Activated CD4-positive, alpha-beta T cell treated with anti-CD3 and anti-CD28 coated beads, Interleukin-2, Interleukin-4, amounts not matched to agents 100 ng/mL and 50 ng/mL, durations not matched to agents 16 hours and 8 hours (primary cell): ENCODE measurements at regions not wholly inside any gene's neighbourhood (a gene's known extent, or its start where the extent isn't known, plus 50 kb on each side); places are given as distances from the start of the nearest gene placed in this dataset.
"Not testable (repeated sequence)": the region's sequence is repeated elsewhere in the genome, so short reads cannot be mapped to it uniquely, and the experiment has no call there.

ENCODE experiments used
- DNase-seq: peaks from one replicate; pipeline ENCODE4 v3.0.0-alpha.2; 2020; ENCODE audit warnings: low spot score

DNA sequence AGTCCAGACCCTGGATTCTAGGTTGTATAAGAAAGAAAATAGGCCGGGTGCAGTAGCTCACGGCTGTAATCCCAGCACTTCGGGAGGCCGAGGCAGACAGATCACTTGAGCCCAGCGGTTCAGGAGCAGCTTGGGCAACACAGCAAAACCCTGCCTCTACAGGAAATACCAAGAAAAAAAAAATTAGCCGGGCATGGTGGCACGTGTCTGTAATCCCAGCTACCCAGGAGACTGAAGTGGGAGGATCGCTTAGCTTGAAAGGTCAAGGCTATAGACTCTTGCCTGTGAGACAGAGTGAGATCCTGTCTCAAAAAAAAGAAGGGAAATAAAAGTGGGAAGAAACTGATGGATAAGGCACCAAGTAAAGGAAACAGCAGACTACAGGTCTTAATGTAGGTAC is 287.9 kb upstream of the KLF14 start:
- DNase-seq = no peak

DNA sequence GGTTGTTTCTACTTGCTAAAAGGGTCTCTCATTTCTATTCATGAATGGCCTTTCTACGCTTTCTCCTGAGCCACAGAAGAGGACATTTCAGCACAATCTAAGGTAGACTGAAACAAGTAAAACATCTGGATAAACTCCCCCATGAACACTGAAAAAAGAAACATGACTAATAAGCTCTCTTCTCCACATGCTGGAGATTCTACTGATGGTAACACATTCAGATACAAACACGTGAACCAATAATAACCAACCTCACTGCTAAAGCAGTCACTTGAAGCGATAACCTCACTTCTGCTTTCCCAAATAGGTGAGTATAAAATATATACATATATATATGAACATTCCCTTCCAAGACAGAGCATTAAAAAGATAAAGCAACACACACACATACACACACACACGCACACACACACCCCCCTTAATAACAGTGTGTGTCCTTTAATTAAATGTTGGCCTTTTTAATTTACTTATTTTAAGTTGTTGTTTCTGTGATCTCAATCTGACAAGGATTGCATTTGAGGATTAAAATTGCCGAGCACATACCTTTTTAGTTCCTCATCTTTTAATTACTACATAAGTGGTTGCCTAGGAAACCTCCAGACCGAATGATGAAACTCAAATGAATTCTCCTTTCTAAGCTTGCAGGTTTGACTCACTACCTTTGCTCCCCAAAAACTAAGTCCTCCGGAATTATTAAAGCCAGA is 292.4 kb upstream of the KLF14 start:
- DNase-seq = peak; percentile 57

GRCh38 chr7:131027287-131027773 is 293.3 kb upstream of the KLF14 start:
- peak; percentile 69 for DNase-seq

- DNase-seq = no peak
Measured at GRCh38 chr7:131028295-131028694, 294.3 kb upstream of the KLF14 start.

DNA sequence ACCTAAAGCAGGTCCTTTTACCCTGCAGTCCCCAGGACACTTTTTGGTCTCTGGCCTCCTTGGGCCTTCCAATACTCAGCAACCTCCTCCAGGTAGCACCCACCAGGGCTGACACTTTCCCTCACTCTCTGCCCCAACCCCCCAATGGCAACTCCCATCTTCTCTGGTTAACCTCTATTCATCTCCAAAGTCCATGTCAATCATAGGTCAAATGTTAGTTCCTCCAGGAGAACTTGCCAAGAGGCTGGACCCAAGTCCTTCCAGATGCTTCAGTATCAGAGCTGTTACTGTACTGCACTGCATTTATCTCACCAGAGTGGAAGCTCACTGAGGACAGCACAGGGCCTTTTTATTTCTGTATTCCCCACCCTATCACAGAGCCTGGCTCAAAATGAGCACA is 295.0 kb upstream of the KLF14 start:
- no peak for DNase-seq

DNA sequence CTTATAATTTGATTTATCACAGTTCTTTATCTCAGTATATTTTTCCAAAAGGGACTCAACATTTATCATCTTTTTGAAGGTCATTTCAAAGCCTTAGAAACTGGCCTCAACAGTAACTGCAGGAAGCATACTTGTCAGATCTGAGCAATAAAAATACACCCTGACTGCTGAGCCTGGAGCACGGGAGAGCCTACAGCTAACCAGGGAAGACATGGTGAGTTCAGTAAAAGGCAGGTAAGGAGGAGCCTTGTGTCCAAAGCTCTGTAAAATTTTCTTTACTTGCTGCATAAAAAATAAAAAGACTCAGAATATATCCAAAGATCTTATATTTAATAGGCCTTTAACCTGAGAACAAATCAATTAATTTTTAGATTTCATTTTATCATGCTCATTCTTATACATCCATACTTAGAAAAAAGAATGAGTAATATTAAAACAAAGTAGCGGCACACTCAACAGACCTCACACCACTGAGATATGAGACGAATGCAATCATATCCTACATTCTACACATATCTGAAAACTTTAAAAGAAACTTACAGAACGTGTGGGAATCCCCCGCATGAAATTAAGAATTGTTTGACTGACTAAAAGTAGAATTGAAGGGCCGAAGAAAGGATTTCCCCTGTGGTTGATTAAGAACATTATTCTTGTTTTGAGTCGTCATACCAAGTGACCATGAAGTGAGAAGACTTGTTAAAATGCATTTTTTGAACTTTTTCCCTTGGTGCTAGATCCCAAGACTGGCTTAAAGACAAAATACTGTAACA is 296.4 kb upstream of the MKLN1 start:
- DNase-seq = peak; percentile 92

- no peak for DNase-seq
Measured at GRCh38 chr7:131032786-131033185, 294.9 kb upstream of the MKLN1 start.

DNA sequence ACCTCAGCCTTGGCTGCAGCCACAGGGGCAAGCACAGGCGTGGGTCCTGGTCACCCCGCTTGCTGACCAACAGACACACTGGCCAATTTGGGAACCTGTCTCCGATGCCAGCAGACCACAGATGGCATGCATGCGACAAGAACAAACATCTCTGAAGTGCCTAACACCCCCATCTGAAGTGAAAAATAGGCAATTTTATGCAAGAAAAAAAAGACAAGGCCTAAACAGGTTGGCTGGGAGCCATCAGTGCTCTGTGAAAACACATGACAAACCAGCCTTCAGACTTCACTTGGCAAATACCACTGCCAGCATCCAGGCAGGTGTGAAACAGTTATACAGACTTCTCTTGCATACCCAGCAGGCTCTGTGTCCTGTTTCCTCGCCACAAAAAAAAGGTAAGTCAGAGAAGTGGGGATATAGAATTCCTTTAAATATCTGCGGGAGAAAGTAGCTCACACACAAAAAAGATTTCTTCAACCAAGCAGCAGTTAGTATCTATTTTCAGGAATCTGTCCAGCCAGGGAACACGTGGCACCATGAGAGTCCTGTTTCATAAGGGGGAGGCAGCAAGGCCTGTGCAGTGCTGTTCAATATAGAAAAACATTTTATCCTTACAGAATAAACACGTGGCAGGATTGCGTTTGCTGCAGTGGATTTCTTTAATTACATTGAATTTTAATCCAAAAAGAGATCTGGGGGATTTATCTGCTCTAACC is 293.4 kb upstream of the MKLN1 start:
- DNase-seq = no peak

DNA sequence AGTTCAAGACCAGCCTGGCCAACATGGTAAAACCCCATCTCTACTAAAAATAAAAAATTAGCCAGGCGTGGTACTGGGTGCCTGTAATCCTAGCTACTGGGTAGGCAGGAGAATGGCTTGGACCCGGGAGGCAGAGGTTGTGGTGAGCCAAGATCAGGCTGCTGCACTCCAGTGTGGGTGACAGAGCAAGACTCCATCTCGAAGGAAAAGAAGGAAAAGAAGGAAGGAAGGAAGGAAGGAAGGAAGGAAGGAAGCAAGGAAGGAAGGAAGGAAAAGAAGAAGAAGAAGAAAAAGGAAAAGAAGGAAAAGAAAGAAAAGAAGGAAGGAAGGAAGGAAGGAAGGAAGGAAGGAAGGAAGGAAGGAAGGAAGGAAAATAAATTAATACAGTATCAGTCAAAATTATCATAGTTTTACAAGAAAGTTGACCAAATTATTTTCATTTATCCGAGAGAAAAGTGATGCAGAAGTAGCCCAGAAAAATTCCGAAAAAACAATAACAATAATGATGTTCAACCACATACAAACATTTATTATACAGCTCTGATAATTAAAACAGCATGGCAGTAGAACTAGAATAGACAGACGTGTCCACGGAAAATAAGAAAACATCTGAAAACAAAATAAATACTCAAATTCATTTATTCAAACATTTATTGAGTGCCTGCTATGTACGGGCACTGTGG is 292.4 kb upstream of the MKLN1 start:
- DNase-seq = no peak

- DNase-seq = no peak
Measured at GRCh38 chr7:131038153-131038552, 289.5 kb upstream of the MKLN1 start.

- no peak for DNase-seq
Measured at GRCh38 chr7:131039355-131039762, 288.3 kb upstream of the MKLN1 start.

DNA sequence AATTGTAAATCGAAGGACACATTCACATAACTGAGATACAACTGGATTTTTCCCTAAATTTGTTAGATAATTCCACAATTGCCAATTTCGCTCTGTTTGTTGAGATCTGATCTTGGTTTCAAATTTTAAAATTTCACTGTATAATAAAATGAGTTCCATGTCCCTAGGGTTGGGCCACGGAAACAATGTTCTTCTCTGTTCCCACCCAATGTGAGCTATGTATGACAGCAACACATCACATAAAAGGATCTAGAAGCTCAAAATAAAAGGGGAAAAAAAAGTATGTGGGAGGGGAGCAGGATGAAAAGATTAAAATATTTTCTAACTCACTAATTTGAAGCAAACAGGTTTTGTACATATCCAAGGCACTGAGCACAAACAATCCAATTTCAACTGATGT is 287.8 kb upstream of the MKLN1 start:
- DNase-seq = no peak

DNA sequence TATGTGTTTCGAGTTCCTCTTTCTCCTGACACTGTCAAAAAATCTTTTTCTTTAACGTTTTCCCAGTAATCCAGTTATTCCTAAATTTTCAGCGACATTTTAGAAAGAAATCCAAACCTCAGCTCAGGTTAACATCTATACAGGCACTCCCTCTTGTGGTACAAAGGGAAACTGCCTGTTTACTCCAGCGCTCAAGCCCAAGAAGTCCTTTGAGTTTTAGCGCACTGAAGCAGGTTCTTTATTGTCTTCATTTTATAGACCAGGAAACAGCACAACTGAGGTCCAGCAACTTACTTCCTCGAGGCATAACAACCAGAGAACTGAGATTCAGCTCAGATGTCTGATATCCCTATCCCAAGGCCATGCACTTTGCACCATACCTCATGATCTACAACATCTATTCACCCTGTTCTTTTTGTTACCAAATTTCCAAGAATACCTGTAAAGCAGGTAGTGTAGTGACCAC is 287.2 kb upstream of the MKLN1 start:
- peak; percentile 74 for DNase-seq

- DNase-seq = not testable (repeated sequence)
Measured at GRCh38 chr7:131041012-131041695, 286.5 kb upstream of the MKLN1 start.

- no peak for DNase-seq
Measured at GRCh38 chr7:131042269-131043160, 285.2 kb upstream of the MKLN1 start.

DNA sequence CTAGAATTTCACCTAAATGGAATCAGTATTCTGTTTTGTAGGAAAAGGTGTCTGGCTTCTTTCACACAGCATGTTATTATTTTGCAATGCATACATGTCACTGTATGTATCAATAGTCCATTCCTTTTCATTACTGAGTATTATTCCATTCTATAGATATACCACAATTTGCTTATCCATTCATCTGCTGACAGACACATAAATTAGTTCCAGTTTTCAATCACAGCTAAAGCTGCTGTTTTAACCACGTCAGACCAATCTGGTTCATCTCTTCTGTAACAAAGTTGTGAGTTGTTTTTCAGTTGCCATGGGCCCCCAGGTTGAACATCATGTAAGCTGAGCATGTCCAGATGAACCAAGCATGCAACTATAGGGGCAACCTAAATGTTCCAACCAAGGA is 282.1 kb upstream of the MKLN1 start:
- no peak for DNase-seq

GRCh38 chr7:131046246-131046645 is 281.4 kb upstream of the MKLN1 start:
- DNase-seq = no peak

DNA sequence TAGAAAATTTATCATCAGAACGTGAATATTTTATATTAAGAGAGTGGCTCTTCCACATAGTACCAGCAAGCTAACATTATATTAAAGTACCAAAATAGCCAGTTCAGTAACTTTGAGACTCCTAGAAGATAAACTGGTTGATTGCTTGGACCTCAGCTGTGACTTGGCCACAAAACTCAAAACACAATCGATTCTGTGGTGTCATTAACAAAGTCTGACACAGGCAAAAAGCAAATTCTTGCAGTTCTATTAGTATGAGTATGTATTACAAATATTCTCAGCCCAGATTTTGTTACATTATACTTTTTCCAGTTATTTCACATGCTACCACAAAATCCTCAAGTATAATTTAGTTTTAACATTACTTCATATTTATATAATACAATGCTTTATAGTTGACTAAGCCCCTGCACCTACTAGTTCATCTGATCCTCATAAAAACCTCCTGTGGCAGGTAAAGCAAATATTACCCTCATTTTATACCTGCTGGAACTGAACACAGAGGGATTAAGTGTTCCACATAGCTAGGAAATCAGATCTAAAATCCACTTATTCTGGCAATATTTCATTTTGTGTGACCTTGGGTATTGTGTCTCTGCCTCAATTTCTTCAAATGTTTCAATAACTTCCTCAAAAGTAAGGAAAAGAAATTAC is 279.9 kb upstream of the MKLN1 start:
- no peak for DNase-seq

DNA sequence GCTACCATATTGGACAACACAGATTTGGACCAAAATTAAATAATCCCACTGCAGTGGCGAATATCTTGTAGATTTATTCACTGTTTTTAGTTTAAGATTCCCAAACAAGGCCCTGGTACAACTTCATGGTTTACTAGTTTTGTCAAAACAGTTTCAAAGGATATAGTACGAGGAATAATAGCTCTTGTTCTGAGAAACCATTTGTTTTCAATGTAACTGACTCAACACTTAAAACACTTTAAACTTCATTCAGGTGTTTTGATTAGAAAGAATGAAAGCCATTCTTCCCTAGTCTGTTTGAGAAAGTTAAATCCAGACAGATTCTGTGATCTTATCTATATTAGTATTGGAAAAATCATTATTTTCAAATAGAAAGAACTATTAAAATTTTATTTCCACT is 276.4 kb upstream of the MKLN1 start:
- DNase-seq = no peak
